GM12878 (cell line): ENCODE measurements at regions not wholly inside any gene's neighbourhood (a gene's known extent, or its start where the extent isn't known, plus 50 kb on each side); places are given as distances from the start of the nearest gene placed in this dataset.

Source experiments
- ATAC-seq: fragments of 200-7000 bp; cut with Tn5 transposase; 3 replicates; pipeline ENCODE4 v1.9.1; 2020; ENCODE audit warnings: mild to moderate bottlenecking, moderate library complexity
- BruUV-seq: library from RNA; stranded (reverse); fragments of 400-500 nt; replicated peaks from 2 replicates; lab custom pipeline; 2021; lab: Mats Ljungman, UMichigan
- CTCF ChIA-PET: fragments of 300-600 bp; sonication (Branson Sonifier 250); formaldehyde crosslinking; extraction: SDS; loops from one replicate; lab custom pipeline; 2021; ENCODE audit warnings: inconsistent platforms; lab: Yijun Ruan, JAX
- POLR2A ChIA-PET: fragments of 350-600 bp; formaldehyde crosslinking; extraction: SDS; loops from one replicate; lab custom pipeline; 2021; ENCODE audit warnings: inconsistent platforms; lab: Charles Lee
- RAD21 ChIA-PET: fragments of 300-600 bp; sonication (Branson Sonifier 250); formaldehyde crosslinking; loops from one replicate; lab custom pipeline; 2023; ENCODE audit warnings: antibody characterized with exemption; ENCODE audit not compliant: unreplicated experiment; lab: Charles Lee
- SMC1A ChIA-PET: fragments of 300-600 bp; sonication (Branson Sonifier 250); formaldehyde crosslinking; loops from one replicate; lab custom pipeline; 2023; ENCODE audit not compliant: unreplicated experiment, uncharacterized antibody; lab: Charles Lee
- DNase-seq: peaks from one replicate; pipeline ENCODE4 v3.0.0-alpha.2; 2011; ENCODE audit warnings: low read depth, low spot score
- FAIRE-seq: peaks from 3 replicates; lab custom pipeline; 2011; peaks lifted over from hg19 to GRCh38; lab: Jason Lieb, UNC
- H2AFZ ChIP-seq: 2 replicates; pipeline ENCODE4 v1.6.0; 2011; ENCODE audit warnings: low read depth, low read length, control low read depth; ENCODE audit not compliant: control insufficient read depth
- H3K27ac ChIP-seq: 2 replicates; pipeline ENCODE4 v1.5.1; 2011; ENCODE audit warnings: control low read depth; ENCODE audit not compliant: control insufficient read depth, insufficient read depth
- H3K27me3 ChIP-seq, 2 experiments: replicated peaks in 1 of 2; 2 replicates each; pipeline versions ENCODE4 v1.6.0 to v1.6.1; 2011; ENCODE audit warnings: low read length in 1 of 2; ENCODE audit not compliant: control insufficient read depth in 2 of 2, insufficient read depth in 2 of 2
- H3K36me3 ChIP-seq, 2 experiments: 2 replicates each; pipeline ENCODE4 v1.5.1; 2011; ENCODE audit warnings: low read length in 1 of 2; ENCODE audit not compliant: control insufficient read depth in 2 of 2, insufficient read depth in 2 of 2
- H3K4me1 ChIP-seq: 2 replicates; pipeline ENCODE4 v1.6.1; 2011; ENCODE audit warnings: mild to moderate bottlenecking, low read length, moderate library complexity, mixed read lengths; ENCODE audit not compliant: control insufficient read depth, insufficient read depth
- H3K4me2 ChIP-seq: 2 replicates; pipeline ENCODE4 v1.6.0; 2011; ENCODE audit warnings: control low read depth; ENCODE audit not compliant: control insufficient read depth, insufficient read depth
- H3K4me3 ChIP-seq: fragments of 200-600 bp; sonication (generic); 2 replicates; pipeline ENCODE4 v1.5.1; 2016
- H3K79me2 ChIP-seq: 2 replicates; pipeline ENCODE4 v1.6.0; 2011; ENCODE audit warnings: low read length; ENCODE audit not compliant: control insufficient read depth, insufficient read depth
- H3K9ac ChIP-seq: 2 replicates; pipeline ENCODE4 v1.8.0; 2011; ENCODE audit warnings: low read length, control low read depth, mixed read lengths; ENCODE audit not compliant: control insufficient read depth, insufficient read depth
- H3K9me3 ChIP-seq: replicated peaks from 3 replicates; pipeline ENCODE4 v1.5.1; 2011; ENCODE audit warnings: mild to moderate bottlenecking, low read length; ENCODE audit not compliant: control insufficient read depth, insufficient read depth
- H4K20me1 ChIP-seq: 2 replicates; pipeline ENCODE4 v1.6.0; 2011; ENCODE audit not compliant: control insufficient read depth, insufficient read depth
- CEBPZ ChIP-seq: fragments of 150-350 bp; IDR thresholded peaks from 2 replicates; pipeline ENCODE4 v1.6.1; 2016; ENCODE audit warnings: low read depth, low read length
- IKZF2 ChIP-seq, 2 experiments: fragments of 450-650 bp; IDR thresholded peaks; 2 replicates each; pipeline ENCODE4 v1.6.1; 2017; ENCODE audit warnings: mild to moderate bottlenecking in 2 of 2, moderate library complexity in 2 of 2
- IRF4 ChIP-seq: IDR thresholded peaks from 2 replicates; pipeline ENCODE4 v1.6.1; 2011; ENCODE audit warnings: low read depth, low read length
- JUNB ChIP-seq: IDR thresholded peaks from 2 replicates; pipeline ENCODE4 v1.6.1; 2016; ENCODE audit warnings: antibody characterized with exemption, mild to moderate bottlenecking
- LARP7 ChIP-seq: fragments of 450-650 bp; IDR thresholded peaks from 2 replicates; pipeline ENCODE4 v1.6.1; 2017; ENCODE audit warnings: mild to moderate bottlenecking
- MAX ChIP-seq: IDR thresholded peaks from 2 replicates; pipeline ENCODE4 v1.6.1; 2012; ENCODE audit warnings: low read depth, low read length, improper control_type of control experiment
- MTA2 ChIP-seq: fragments of 450-650 bp; IDR thresholded peaks from 2 replicates; pipeline ENCODE4 v1.6.1; 2016; ENCODE audit warnings: low read depth, mild to moderate bottlenecking, moderate library complexity
- MTA3 ChIP-seq: IDR thresholded peaks from 2 replicates; pipeline ENCODE4 v1.6.1; 2012; ENCODE audit warnings: low read length, inconsistent platforms, borderline replicate concordance
- POU2F2 ChIP-seq: IDR thresholded peaks from 3 replicates; pipeline ENCODE4 v1.6.1; 2011; ENCODE audit warnings: low read depth, mild to moderate bottlenecking, low read length, borderline replicate concordance
- RELB ChIP-seq: fragments of 450-650 bp; IDR thresholded peaks from 2 replicates; pipeline ENCODE4 v1.6.1; 2017; ENCODE audit warnings: low read depth, mild to moderate bottlenecking, moderate library complexity
- SIN3A ChIP-seq: IDR thresholded peaks from 2 replicates; pipeline ENCODE4 v1.6.1; 2012; ENCODE audit warnings: low read depth, low read length, improper control_type of control experiment
- SIX5 ChIP-seq: IDR thresholded peaks from 2 replicates; pipeline ENCODE4 v1.6.1; 2011; ENCODE audit warnings: mild to moderate bottlenecking, low read depth, low read length, moderate library complexity; ENCODE audit not compliant: severe bottlenecking
- SMAD1 ChIP-seq: fragments of 450-650 bp; IDR thresholded peaks from 2 replicates; pipeline ENCODE4 v1.6.1; 2018; ENCODE audit warnings: mild to moderate bottlenecking, low read depth; ENCODE audit not compliant: partially characterized antibody
- SUZ12 ChIP-seq: fragments of 200-600 bp; sonication (generic); IDR thresholded peaks from one replicate; pipeline ENCODE4 v1.6.1; 2018; ENCODE audit warnings: antibody characterized with exemption, mild to moderate bottlenecking; ENCODE audit not compliant: unreplicated experiment
- ZBTB11 ChIP-seq: fragments of 450-650 bp; formaldehyde crosslinking; IDR thresholded peaks from 2 replicates; pipeline ENCODE4 v1.5.0; 2022; ENCODE audit warnings: mild to moderate bottlenecking, missing genetic modification characterization
- ZSCAN29 ChIP-seq: fragments of 450-650 bp; IDR thresholded peaks from 2 replicates; pipeline ENCODE4 v1.6.1; 2017; ENCODE audit warnings: mild to moderate bottlenecking, moderate library complexity
- WGBS: methylation state at CpG from one replicate; pipeline ENCODE4 v1.1.6; 2016; ENCODE audit warnings: low lambda C conversion rate; ENCODE audit not compliant: insufficient replicate concordance, insufficient coverage; ENCODE audit errors: missing lambda C conversion rate; 5-methylcytosine and 5-hydroxymethylcytosine counted together
- in situ Hi-C: fragments of 300-500 bp; cut with MboI; formaldehyde crosslinking; loops from 9 replicates; pipeline ENCODE4 v1.14.3; 2018; ENCODE audit warnings: mixed read lengths
- intact Hi-C: fragments of 100-400 bp; cut with micrococcal nuclease; formaldehyde crosslinking; loops from one replicate; pipeline ENCODE4 v1.14.2; 2022; ENCODE audit not compliant: unreplicated experiment

DNA sequence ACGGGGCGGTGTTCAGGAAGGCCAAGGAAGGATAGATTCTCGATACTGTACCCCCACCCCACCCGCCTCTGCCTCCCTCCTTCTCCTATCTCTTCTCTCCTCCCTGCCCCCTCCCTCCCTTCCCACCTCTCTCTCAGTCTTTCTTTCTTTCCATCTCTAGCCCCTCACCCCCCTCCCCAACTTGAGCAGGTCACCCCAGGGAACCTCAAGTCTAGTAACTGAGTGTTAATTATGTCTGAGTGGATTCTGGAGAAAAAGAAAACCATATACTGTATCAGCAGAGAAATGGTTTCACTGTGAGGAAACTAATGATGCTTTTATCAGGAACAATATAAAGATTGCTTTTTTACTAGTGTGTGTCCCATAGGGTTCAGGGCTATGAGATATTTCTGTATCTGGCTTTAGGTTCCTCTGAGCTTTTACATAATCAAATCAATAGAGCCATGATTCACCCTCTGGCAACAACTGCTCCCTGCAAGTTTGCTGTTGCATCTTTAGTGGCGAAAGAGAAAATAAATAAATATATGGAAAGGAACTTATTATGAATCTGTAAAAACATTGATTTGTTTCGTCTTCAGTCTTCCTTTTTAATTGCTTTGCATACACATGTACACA, 639.7 kb downstream of the CCDC171 start:
- ATAC-seq, result peak; percentile 46; the same call in 2 of the 3 replicates
- Histone ChIP-seq H3K4me3 (no peak overlapping the region), H3K27ac (no peak overlapping the region), H4K20me1 (no peaks in the 10 kb centered on the region), H3K4me2 (no peak overlapping the region), H3K36me3 (no peaks in the 10 kb centered on the region), H3K27me3 (no peaks in the 10 kb centered on the region; a peak in 1 of 4 replicates), H3K9ac (no peak overlapping the region), H3K9me3 (no peaks in the 10 kb centered on the region; the same call in 2 of the 3 replicates), H3K79me2 (no peaks in the 10 kb centered on the region), H2AFZ (no peak overlapping the region), H3K4me1 (no peaks in the 10 kb centered on the region)
- BruUV-seq, result no TSS peak
- DNase-seq, result no peak
- WGBS, result 23% methylated on average over 4 of the region's 6 CpGs
- intact Hi-C loops (loop anchor here (5.0 to 10.0 kb wide), 5 partner anchors 115 to 1270 kb away; no protein-coding TSS in a partner anchor), in situ Hi-C loops (no loop called here)
- no peak for TF ChIP-seq MAX
- TF ChIP-seq JUNB, result no peak
- no peak for TF ChIP-seq SIX5
- TF ChIP-seq IKZF2 (IDR thresholded peaks at IDR 0.05), result no peak
- TF ChIP-seq ZSCAN29, result no peak
- no peak for TF ChIP-seq CEBPZ
- TF ChIP-seq ZBTB11 (CRISPR knock-in tag), result no peak
- no peak for TF ChIP-seq MTA2
- no peak for TF ChIP-seq MTA3
- TF ChIP-seq IRF4, result no peak
- TF ChIP-seq RELB, result no peak
- TF ChIP-seq SMAD1, result no peak
- TF ChIP-seq POU2F2, result no peak
- no peak for TF ChIP-seq SUZ12
- TF ChIP-seq LARP7, result no peak
- no peak for TF ChIP-seq SIN3A
- ChIA-PET CTCF (no interaction called here), POLR2A (no interaction called here), SMC1A (interaction anchor here (1.5 kb wide), 1 partner anchor 28 kb away, joined by 3 read pairs; no protein-coding TSS in a partner anchor), RAD21 (no interaction called here)
- no peak for FAIRE-seq
